Pulmonary artery endothelial cell (primary cell): ENCODE measurements at regions not wholly inside any gene's neighbourhood (a gene's known extent, or its start where the extent isn't known, plus 50 kb on each side); places are given as distances from the start of the nearest gene placed in this dataset.
"Not testable (repeated sequence)": the region's sequence is repeated elsewhere in the genome, so short reads cannot be mapped to it uniquely, and the experiment has no call there.

ENCODE experiments used
- DNase-seq: peaks from one replicate; pipeline ENCODE4 v3.0.0-alpha.2; 2011; ENCODE audit warnings: low read depth, low spot score

DNA sequence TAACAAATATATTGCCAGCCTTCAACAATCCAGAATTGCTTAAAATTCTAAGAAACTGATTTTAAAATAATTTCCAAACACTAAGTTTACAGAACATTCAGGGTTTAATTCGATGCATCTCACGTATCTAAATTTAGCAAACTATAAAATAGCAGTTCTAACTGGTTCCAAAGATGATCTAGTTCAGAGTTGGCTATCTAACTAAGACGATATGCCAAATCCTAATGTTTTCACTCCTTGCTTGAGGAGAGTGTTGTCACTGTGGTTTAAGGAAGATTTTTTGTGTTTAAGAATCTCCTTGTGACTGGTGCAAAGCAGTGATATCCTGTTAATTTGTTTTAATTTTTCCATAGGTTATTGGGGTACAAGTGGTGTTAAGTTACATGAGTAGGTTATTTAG lies 311.5 kb upstream of the ID4 start:
- DNase-seq = no peak

- no peak for DNase-seq
Measured at GRCh38 chr6:19530188-19530587, 307.0 kb upstream of the ID4 start.

GRCh38 chr6:19535351-19535750 lies 301.8 kb upstream of the ID4 start:
- no peak for DNase-seq

GRCh38 chr6:19536838-19537237 lies 300.3 kb upstream of the ID4 start:
- DNase-seq = no peak

GRCh38 chr6:19538096-19538495 lies 299.1 kb upstream of the ID4 start:
- no peak for DNase-seq

DNA sequence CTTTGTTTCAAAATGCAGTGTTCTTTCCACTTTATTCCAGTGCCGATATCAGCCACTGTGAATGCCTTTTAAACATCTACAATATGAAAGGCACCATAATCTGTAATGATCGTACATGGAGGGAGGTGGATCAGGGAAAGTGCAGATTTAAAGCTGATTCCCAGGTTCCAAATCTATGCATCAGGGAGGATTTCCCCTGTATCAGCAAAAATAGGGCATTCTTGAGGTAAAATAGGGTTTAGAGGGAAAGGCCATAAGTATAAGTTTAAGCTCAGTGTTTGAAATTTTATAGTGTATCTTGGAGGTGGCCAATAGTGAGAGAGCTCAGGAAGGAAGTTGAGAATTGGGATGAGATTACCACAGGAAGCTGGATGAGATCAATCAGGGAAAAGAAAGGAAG lies 289.7 kb upstream of the ID4 start:
- no peak for DNase-seq

- DNase-seq = no peak
Measured at GRCh38 chr6:19549109-19549508, 288.1 kb upstream of the ID4 start.

DNA sequence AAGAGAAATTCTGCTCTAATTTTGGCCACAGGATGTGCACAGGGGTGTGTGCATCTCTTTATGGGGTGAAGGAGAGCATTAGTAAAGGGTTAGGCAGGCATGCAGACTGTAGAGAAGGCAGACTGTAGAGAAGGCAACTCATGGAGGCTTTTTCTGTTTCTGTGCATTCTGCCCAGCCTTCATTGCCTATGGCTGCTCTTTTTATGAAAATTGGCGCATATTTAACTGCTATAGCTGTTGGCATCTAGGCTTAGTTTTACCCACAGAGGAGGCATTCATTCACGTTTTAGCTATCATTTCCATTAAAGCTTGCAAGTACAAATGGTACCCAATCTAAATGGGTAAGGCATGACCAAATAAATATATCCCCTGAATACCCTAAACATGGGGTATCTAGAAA lies 286.8 kb upstream of the ID4 start:
- no peak for DNase-seq

- no peak for DNase-seq
Measured at GRCh38 chr6:19551611-19552010, 285.6 kb upstream of the ID4 start.

DNA sequence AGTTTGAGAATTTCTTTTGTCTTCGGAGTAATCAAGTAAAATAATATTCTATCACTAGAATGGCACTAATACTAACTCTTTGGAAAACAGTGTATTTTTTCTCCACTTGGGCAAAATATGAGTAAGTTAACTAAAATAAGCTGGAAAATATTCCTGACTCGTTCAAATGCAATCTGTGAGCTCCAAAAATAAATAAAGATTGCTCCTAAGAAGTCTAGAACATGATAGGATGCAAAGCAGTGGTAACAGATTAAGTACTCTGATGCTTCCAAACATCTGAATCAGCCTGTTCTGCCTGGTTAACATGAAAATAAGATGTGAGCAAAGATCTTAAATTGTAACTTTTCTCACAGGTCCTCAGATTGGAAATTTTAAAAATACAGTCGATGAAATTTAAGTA lies 285.1 kb upstream of the ID4 start:
- no peak for DNase-seq

DNA sequence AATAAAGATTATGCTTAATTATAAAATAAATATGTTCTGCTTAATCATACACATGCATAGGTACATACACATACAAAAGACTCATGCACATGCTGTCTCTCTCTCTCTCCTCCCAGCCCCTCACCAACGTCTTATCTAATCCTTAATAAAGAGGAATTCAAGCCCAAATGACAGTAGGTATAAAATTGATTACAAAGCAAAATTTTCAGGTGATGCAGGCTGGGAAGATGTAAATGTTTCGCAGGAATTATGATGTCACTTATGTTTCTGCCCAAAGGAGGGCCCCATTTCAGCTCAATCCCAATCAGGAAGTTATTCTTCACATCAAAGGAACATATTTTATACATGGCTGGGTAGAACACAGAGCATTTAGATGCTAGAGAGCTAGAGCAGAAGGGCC lies 284.6 kb upstream of the ID4 start:
- DNase-seq = no peak

DNA sequence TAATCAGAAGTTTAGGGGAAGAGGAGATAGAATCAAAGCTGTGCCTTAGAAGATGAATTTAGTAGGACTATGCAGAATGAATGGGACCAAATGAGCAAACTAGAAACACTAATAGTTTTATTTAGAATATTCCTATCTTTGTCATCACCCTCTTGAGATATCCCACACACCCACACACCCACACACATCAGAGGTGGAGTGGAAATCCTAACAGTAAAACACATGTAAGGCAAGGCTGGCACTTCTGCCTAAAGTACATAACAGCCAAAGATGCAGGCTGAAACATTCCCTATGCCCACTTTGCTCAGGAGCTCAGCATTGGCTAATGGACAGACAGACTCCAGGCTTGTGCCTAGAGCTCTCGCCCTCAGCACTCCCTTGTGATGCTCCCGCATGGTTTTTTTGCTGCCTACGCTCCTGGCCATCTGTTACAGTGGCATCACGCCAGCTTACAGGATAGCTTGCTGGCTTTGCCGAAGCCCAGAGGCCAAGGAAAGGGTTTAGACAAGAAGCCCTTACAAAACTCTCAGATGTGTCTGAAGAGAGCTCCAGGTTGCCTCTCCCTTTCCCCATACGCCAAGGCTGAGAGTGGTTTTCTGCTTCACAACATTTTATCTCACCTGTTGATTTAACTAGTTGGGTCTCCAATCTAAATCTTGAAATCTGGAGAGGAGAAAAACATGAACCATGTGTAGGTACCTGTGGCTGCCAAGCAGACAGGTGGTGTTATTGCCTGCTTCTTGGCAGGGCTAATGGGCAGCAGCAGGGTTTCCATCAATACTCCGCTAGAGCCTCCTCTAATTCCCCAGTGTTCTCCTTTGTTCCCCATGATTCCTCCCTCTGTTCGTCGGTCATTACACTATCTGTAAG lies 282.6 kb upstream of the ID4 start:
- no peak for DNase-seq

DNA sequence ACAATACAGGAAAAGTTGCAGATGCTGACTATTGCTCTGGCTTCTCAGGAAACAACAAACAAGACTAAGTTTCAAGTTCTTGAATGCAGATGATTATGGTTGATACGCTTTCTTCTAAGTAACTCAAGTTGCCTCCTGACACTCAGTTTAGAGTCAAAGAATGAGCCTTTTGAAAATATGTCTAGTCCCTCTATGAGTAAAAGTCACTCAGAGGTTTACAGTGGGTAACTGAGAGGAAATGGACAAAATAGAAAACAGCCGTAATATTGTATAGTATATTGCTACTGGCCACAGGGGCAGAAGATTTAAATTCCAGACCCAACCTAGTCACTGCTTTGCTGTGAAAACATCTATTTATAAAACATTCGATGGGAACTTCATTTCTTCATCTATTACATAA lies 280.0 kb upstream of the ID4 start:
- no peak for DNase-seq

DNA sequence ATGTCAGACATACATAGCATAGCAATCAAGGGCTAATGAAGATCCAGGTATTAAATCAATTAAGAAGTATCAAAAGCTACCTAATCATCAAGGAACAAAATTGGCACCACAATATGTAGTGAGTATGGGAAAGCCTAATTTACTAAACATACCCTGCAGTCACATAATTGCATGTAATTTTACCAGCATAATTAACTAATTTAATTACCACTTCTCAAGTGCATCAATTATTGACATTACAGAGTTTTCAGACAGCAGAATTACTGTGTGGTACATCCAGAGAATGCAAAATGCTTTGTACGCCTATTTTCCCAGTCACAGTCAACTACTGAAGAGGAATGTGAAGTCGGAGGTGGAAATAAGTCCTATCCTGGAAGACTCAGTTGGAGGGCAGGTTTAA lies 279.0 kb upstream of the ID4 start:
- no peak for DNase-seq

DNA sequence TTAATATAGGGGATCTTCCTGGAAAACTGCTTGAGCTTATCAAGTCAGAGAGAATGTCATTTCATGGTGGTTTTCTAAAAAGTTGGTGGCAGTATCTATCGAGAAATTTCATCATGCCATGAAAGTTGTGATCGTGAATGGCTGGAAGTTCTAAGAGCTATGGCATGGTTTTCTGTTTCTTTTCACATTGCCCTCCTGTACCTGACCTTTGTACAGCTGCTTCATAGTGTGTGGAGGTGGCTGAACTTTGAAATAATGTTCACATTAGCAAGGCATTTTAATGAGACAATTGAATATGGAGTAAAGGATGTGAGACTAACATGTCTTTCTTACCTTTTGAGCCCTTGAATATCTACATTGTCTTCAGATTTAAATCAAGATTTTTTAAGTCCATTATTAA lies 278.2 kb upstream of the ID4 start:
- DNase-seq = no peak

- no peak for DNase-seq
Measured at GRCh38 chr6:19562468-19562867, 274.7 kb upstream of the ID4 start.

GRCh38 chr6:19569563-19569962 lies 267.6 kb upstream of the ID4 start:
- DNase-seq = no peak

- DNase-seq = no peak
Measured at GRCh38 chr6:19571176-19571575, 266.0 kb upstream of the ID4 start.

- DNase-seq = no peak
Measured at GRCh38 chr6:19578481-19578880, 258.7 kb upstream of the ID4 start.

- not testable (repeated sequence) for DNase-seq
Measured at GRCh38 chr6:19584207-19584606, 253.0 kb upstream of the ID4 start.

DNA sequence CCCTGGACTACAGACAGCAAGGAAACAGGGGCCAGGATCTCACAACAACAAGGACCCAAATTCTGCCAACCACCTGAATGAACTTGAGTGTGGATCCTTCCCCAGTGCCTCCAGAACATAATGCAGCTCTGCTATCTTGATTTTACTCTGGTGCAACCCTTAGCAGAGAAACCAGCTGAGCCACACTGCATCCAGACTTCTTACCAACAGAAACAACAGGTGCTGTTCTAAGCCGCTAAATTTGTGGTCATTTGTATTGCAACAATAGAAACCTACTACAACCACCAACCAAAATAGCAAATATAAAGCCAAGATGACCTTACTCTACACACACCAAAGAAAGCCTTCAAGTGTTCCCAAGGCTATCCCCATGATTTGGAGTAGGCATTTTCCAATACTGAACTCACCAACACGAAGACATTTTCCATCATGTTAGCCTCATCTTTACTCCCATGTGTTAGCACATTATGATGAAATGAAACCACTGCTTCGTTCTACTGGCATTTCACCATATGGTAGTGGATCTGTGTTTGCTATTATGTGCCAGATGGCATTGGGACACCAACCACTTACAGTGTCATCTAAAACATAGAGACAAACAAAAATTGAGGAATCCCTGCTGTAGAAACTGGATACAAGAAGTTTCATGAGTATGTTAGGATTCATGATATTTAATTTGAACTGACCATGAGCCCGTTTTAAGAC lies 249.8 kb upstream of the ID4 start:
- DNase-seq = no peak

- no peak for DNase-seq
Measured at GRCh38 chr6:19590501-19591131, 246.6 kb upstream of the ID4 start.
